ENCODE measurements at regions not wholly inside any gene's neighbourhood (a gene's known extent, or its start where the extent isn't known, plus 50 kb on each side); places are given as distances from the start of the nearest gene placed in this dataset.

GRCh38 chr12:126268222-126268621, 1203.0 kb downstream of the AACS start:
- no peak for DNase-seq
- no peaks in the 10 kb centered on the region for H3K27me3 ChIP-seq (ENCODE audit: insufficient read depth, low read length)
- H2BK5ac ChIP-seq (ENCODE audit: insufficient read length, low read length): no peak overlapping the region
- H4K8ac ChIP-seq (replicated peaks; ENCODE audit: insufficient read length, low read depth, low read length): no peak overlapping the region
- TF ChIP-seq CTCF (conservative IDR thresholded peaks at IDR 0.05): no peak
- H2BK12ac ChIP-seq (ENCODE audit: insufficient read length, low read depth, low read length): no peak overlapping the region
- no peak overlapping the region for H3K14ac ChIP-seq (ENCODE audit: insufficient read depth, low read length)
- H3K4me2 ChIP-seq (ENCODE audit: insufficient read depth, insufficient read length, low read length): no peak overlapping the region
- Mint-ChIP-seq H3K27ac (no peak overlapping the region), H3K27me3 (ENCODE audit: low read depth) (no peaks in the 10 kb centered on the region), H3K36me3 (ENCODE audit: insufficient read depth in 1 of 3, low read depth in 3 of 3) (no peaks in the 10 kb centered on the region), H3K9me3 (no peaks in the 10 kb centered on the region; a peak in 2 of 5 replicates), H3K4me1 (peaks cover 3 to 8% of the 10 kb centered on the region in 2 experiments; a peak in 2 of 4 replicates), H3K4me3 (no peak overlapping the region)
- H4K5ac ChIP-seq (ENCODE audit: insufficient read length, low read depth, low read length): no peak overlapping the region
- no peak overlapping the region for H3K18ac ChIP-seq (ENCODE audit: insufficient read length, low read depth, low read length)
- H2AFZ ChIP-seq (ENCODE audit: low read length): no peak overlapping the region
- no peaks in the 10 kb centered on the region for H3K79me1 ChIP-seq (ENCODE audit: insufficient read depth, low read depth, low read length, poor library complexity, severe bottlenecking)
- no peak overlapping the region for H3K56ac ChIP-seq (ENCODE audit: insufficient read length, low read depth, low read length)
- no peak overlapping the region for H3K9ac ChIP-seq (ENCODE audit: extremely low read depth, insufficient read length, low read length)
- H3K4me1 ChIP-seq (ENCODE audit: insufficient read depth, low read length): no peaks in the 10 kb centered on the region; the same call in 1 of the 2 replicates
- no peak overlapping the region for H2BK120ac ChIP-seq (ENCODE audit: low read depth, low read length, poor library complexity, severe bottlenecking)
- no peak overlapping the region for H3K4ac ChIP-seq (ENCODE audit: low read depth, low read length)
- no peaks in the 10 kb centered on the region for H3K9me3 ChIP-seq (ENCODE audit: control insufficient read depth, low read depth, low read length)
- H3K27ac ChIP-seq (ENCODE audit: insufficient read length, low read depth, low read length): no peak overlapping the region
- H3K23ac ChIP-seq (ENCODE audit: insufficient read length, low read depth, low read length): no peak overlapping the region
- no peaks in the 10 kb centered on the region for H3K23me2 ChIP-seq (ENCODE audit: insufficient read length, low read depth, low read length, poor library complexity, severe bottlenecking)
- no peak overlapping the region for H3T11ph ChIP-seq (ENCODE audit: low read length)
- H2BK20ac ChIP-seq (ENCODE audit: low read depth, low read length, poor library complexity, severe bottlenecking): no peak overlapping the region
- H3K79me2 ChIP-seq (ENCODE audit: insufficient read depth, low read length): no peaks in the 10 kb centered on the region
- H2BK15ac ChIP-seq (ENCODE audit: low read depth, low read length): no peak overlapping the region
- H2AK5ac ChIP-seq (ENCODE audit: insufficient read length, low read length): no peak overlapping the region
- no peak overlapping the region for H4K91ac ChIP-seq (ENCODE audit: insufficient read length, low read depth, low read length)
- no CpG with 5 or more reads among the region's 4 CpGs for WGBS (ENCODE audit: extremely low coverage, insufficient read length, low lambda C conversion rate)
- H4K20me1 ChIP-seq (ENCODE audit: control insufficient read depth, insufficient read depth, insufficient read length): no peaks in the 10 kb centered on the region

Data from H9 (cell line).